ENCODE measurements at regions not wholly inside any gene's neighbourhood (a gene's known extent, or its start where the extent isn't known, plus 50 kb on each side); places are given as distances from the start of the nearest gene placed in this dataset.

GRCh38 chr20:57788936-57789613, 79.3 kb upstream of the PMEPA1 start:
- no peak for TF ChIP-seq CTCF (IDR thresholded peaks at IDR 0.05; ENCODE audit: low read depth, low read length, missing control alignments)
- H3K4me3 ChIP-seq (replicated peaks; ENCODE audit: low read depth, low read length) = no peak overlapping the region
- DNase-seq (ENCODE audit: extremely low read depth, low read depth) = no peak

GRCh38 chr20:57787990-57788781, 78.4 kb upstream of the PMEPA1 start:
- no peak overlapping the region for H3K4me3 ChIP-seq (replicated peaks; ENCODE audit: low read depth, low read length)
- no peak for DNase-seq (ENCODE audit: extremely low read depth, low read depth)
- no peak for TF ChIP-seq CTCF (IDR thresholded peaks at IDR 0.05; ENCODE audit: low read depth, low read length, missing control alignments)

- H3K4me3 ChIP-seq (replicated peaks; ENCODE audit: low read depth, low read length) = no peak overlapping the region
- DNase-seq (ENCODE audit: extremely low read depth, low read depth) = no peak
- TF ChIP-seq CTCF (IDR thresholded peaks at IDR 0.05; ENCODE audit: low read depth, low read length, missing control alignments) = no peak
Observed at GRCh38 chr20:57787151-57787989, 77.6 kb upstream of the PMEPA1 start.

- DNase-seq (ENCODE audit: extremely low read depth, low read depth) = no peak
- no peak for TF ChIP-seq CTCF (IDR thresholded peaks at IDR 0.05; ENCODE audit: low read depth, low read length, missing control alignments)
- no peak overlapping the region for H3K4me3 ChIP-seq (replicated peaks; ENCODE audit: low read depth, low read length)
Observed at GRCh38 chr20:57786304-57786932, 76.6 kb upstream of the PMEPA1 start.

GRCh38 chr20:57785720-57786119, 75.9 kb upstream of the PMEPA1 start:
- TF ChIP-seq CTCF (IDR thresholded peaks at IDR 0.05; ENCODE audit: low read depth, low read length, missing control alignments) = no peak
- no peak for DNase-seq (ENCODE audit: extremely low read depth, low read depth)
- no peak overlapping the region for H3K4me3 ChIP-seq (replicated peaks; ENCODE audit: low read depth, low read length)

- no peak overlapping the region for H3K4me3 ChIP-seq (replicated peaks; ENCODE audit: low read depth, low read length)
- DNase-seq (ENCODE audit: extremely low read depth, low read depth) = no peak
- TF ChIP-seq CTCF (IDR thresholded peaks at IDR 0.05; ENCODE audit: low read depth, low read length, missing control alignments) = no peak
Observed at GRCh38 chr20:57785061-57785460, 75.2 kb upstream of the PMEPA1 start.

Data from HFF-Myc (cell line).